Left lung (tissue), 4 donors: ENCODE measurements at regions not wholly inside any gene's neighbourhood (a gene's known extent, or its start where the extent isn't known, plus 50 kb on each side); places are given as distances from the start of the nearest gene placed in this dataset.

Experiments
- ATAC-seq: fragments of 200-7000 bp; cut with Tn5 transposase; one replicate; pipeline ENCODE4 v1.9.1; 2020; ENCODE audit warnings: moderate library complexity
- DNase-seq, 4 donors: peaks; one replicate each; pipeline ENCODE4 v3.0.0-alpha.2; 2013 to 2020
- H3K27ac ChIP-seq, 2 donors: fragments of 200-600 bp; sonication (generic) in 1 of 2; one replicate each; pipeline versions ENCODE4 v1.5.0 to v1.8.0; 2020 to 2021
- H3K27me3 ChIP-seq, 2 donors: fragments of 200-600 bp; sonication (generic) in 1 of 2; one replicate each; pipeline versions ENCODE4 v1.5.0 to v1.8.0; 2020 to 2021
- H3K36me3 ChIP-seq, 2 donors: fragments of 200-600 bp; sonication (generic) in 1 of 2; one replicate each; pipeline versions ENCODE4 v1.5.0 to v1.8.0; 2020 to 2021
- H3K4me1 ChIP-seq, 2 donors: fragments of 200-600 bp; one replicate each; pipeline ENCODE4 v1.8.0; 2021
- H3K4me3 ChIP-seq, 2 donors: fragments of 200-600 bp; sonication (generic) in 1 of 2; one replicate each; pipeline versions ENCODE4 v1.5.0 to v1.8.0; 2020 to 2021; ENCODE audit warnings: mild to moderate bottlenecking in 1 of 2
- H3K9me3 ChIP-seq, 2 donors: fragments of 200-600 bp; sonication (generic) in 1 of 2; one replicate each; pipeline versions ENCODE4 v1.5.0 to v1.8.0; 2020 to 2021
- CTCF ChIP-seq, 2 donors: fragments of 200-600 bp; sonication (generic) in 1 of 2; IDR thresholded peaks; one replicate each; pipeline versions ENCODE4 v1.5.0 to v1.8.0; 2021; ENCODE audit warnings: antibody characterized with exemption in 2 of 2
- intact Hi-C, 2 donors: fragments of 100-400 bp; cut with DNase I; formaldehyde crosslinking; loops; one replicate each; pipeline versions ENCODE4 v1.11.2 to v1.14.2; 2022
- donor health status: DM: no; HTN: yes; CAD: no.
- donor health status: DM: no; HTN: no; CAD: no.

- intact Hi-C loops = no loop called here
Observed at GRCh38 chr22:34904486-34904885, 161.5 kb upstream of the ISX start.

GRCh38 chr22:34913826-34914225 is 152.1 kb upstream of the ISX start:
- TF ChIP-seq CTCF (IDR thresholded peaks at IDR 0.05) = no peak

More at GRCh38 chr22:34904486-34904885, 161.5 kb upstream of the ISX start:
- Histone ChIP-seq H3K9me3 (peaks cover 0 to 5% of the 10 kb centered on the region in 2 donors), H3K4me1 (no peaks in the 10 kb centered on the region), H3K27ac (no peak overlapping the region), H3K36me3 (no peaks in the 10 kb centered on the region), H3K4me3 (no peak overlapping the region), H3K27me3 (no peaks in the 10 kb centered on the region)
- DNase-seq (no peak), ATAC-seq (no peak)
- TF ChIP-seq CTCF (IDR thresholded peaks at IDR 0.05) = no peak

GRCh38 chr22:34914846-34915245 is 151.1 kb upstream of the ISX start:
- H3K27ac ChIP-seq = no peak overlapping the region
- intact Hi-C loops = no loop called here
- H3K4me1 ChIP-seq = no peaks in the 10 kb centered on the region
- TF ChIP-seq CTCF (IDR thresholded peaks at IDR 0.05) = no peak
- no peaks in the 10 kb centered on the region for H3K36me3 ChIP-seq
- no peak overlapping the region for H3K4me3 ChIP-seq
- ATAC-seq (no peak), DNase-seq (no peak)
- peaks cover 0 to 13% of the 10 kb centered on the region in 2 donors for H3K27me3 ChIP-seq
- no peaks in the 10 kb centered on the region for H3K9me3 ChIP-seq

More at GRCh38 chr22:34913826-34914225, 152.1 kb upstream of the ISX start:
- intact Hi-C loops = no loop called here
- H3K36me3 ChIP-seq = no peaks in the 10 kb centered on the region
- DNase-seq = no peak
- peaks cover 0 to 13% of the 10 kb centered on the region in 2 donors for H3K27me3 ChIP-seq
- no peak overlapping the region for H3K4me3 ChIP-seq
- no peak for ATAC-seq
- no peaks in the 10 kb centered on the region for H3K4me1 ChIP-seq
- no peak overlapping the region for H3K27ac ChIP-seq
- no peaks in the 10 kb centered on the region for H3K9me3 ChIP-seq

- peaks cover 0 to 10% of the 10 kb centered on the region in 2 donors for H3K27me3 ChIP-seq
- no peak overlapping the region for H3K4me3 ChIP-seq
- TF ChIP-seq CTCF (IDR thresholded peaks at IDR 0.05) = no peak
- ATAC-seq (no peak), DNase-seq (no peak)
- intact Hi-C loops = no loop called here
- no peak overlapping the region for H3K27ac ChIP-seq
- no peaks in the 10 kb centered on the region for H3K4me1 ChIP-seq
- H3K36me3 ChIP-seq = no peaks in the 10 kb centered on the region
- H3K9me3 ChIP-seq = peaks cover 0 to 4% of the 10 kb centered on the region in 2 donors
Observed at GRCh38 chr22:34917239-34917638, 148.7 kb upstream of the ISX start.

GRCh38 chr22:34931026-34931425 is 134.9 kb upstream of the ISX start:
- Histone ChIP-seq H3K9me3 (peaks cover 0 to 10% of the 10 kb centered on the region in 2 donors), H3K27ac (no peak overlapping the region), H3K4me1 (no peaks in the 10 kb centered on the region), H3K4me3 (no peak overlapping the region), H3K36me3 (no peaks in the 10 kb centered on the region), H3K27me3 (peaks cover 0 to 12% of the 10 kb centered on the region in 2 donors)
- no peak for DNase-seq
- no peak for ATAC-seq
- intact Hi-C loops = no loop called here
- no peak for TF ChIP-seq CTCF (IDR thresholded peaks at IDR 0.05)
